PC-3 (cell line): ENCODE measurements at regions not wholly inside any gene's neighbourhood (a gene's known extent, or its start where the extent isn't known, plus 50 kb on each side); places are given as distances from the start of the nearest gene placed in this dataset.

Source experiments
- ATAC-seq: fragments of 200-7000 bp; cut with Tn5 transposase; 2 replicates; pipeline ENCODE4 v1.9.1; 2020; ENCODE audit warnings: mild to moderate bottlenecking, moderate library complexity
- BruUV-seq: library from RNA; stranded (reverse); fragments of 400-500 nt; replicated peaks from 2 replicates; lab custom pipeline; 2021; lab: Mats Ljungman, UMichigan
- CTCF ChIA-PET: fragments of 300-600 bp; sonication (Branson Sonifier 250); formaldehyde crosslinking; loops from one replicate; lab custom pipeline; 2022; ENCODE audit warnings: antibody characterized with exemption; lab: Charles Lee
- POLR2A ChIA-PET: fragments of 300-600 bp; sonication (Branson Sonifier 250); formaldehyde crosslinking; loops from one replicate; lab custom pipeline; 2022; ENCODE audit warnings: antibody characterized with exemption; ENCODE audit not compliant: unreplicated experiment; lab: Charles Lee
- DNase-seq: peaks from one replicate; pipeline ENCODE4 v3.0.0-alpha.2; 2015
- H2AFZ ChIP-seq: fragments of 300-600 bp; sonication (generic); 2 replicates; pipeline ENCODE4 v1.6.0; 2016; ENCODE audit warnings: antibody characterized with exemption, low read length
- H3F3A ChIP-seq: fragments of 300-600 bp; sonication (generic); one replicate; pipeline ENCODE4 v1.6.0; 2017; ENCODE audit warnings: antibody characterized with exemption, low read length, control low read depth, mild to moderate bottlenecking; ENCODE audit not compliant: unreplicated experiment
- H3K27ac ChIP-seq: fragments of 300-600 bp; sonication (generic); 2 replicates; pipeline ENCODE4 v1.5.1; 2016; ENCODE audit warnings: mild to moderate bottlenecking, low read length
- H3K27me3 ChIP-seq: fragments of 300-600 bp; sonication (generic); 2 replicates; pipeline ENCODE4 v1.6.1; 2016; ENCODE audit warnings: low read length, mixed read lengths
- H3K36me3 ChIP-seq: fragments of 300-600 bp; sonication (generic); 2 replicates; pipeline ENCODE4 v1.6.1; 2016; ENCODE audit warnings: low read depth, mixed run types, low read length, mixed read lengths
- H3K4me1 ChIP-seq: fragments of 300-600 bp; sonication (generic); 2 replicates; pipeline ENCODE4 v1.5.1; 2016; ENCODE audit warnings: low read length; ENCODE audit not compliant: insufficient read depth
- H3K4me2 ChIP-seq: fragments of 300-600 bp; sonication (generic); 2 replicates; pipeline ENCODE4 v1.6.0; 2016; ENCODE audit warnings: low read length
- H3K4me3 ChIP-seq: fragments of 300-600 bp; sonication (generic); 2 replicates; pipeline ENCODE4 v1.5.1; 2016; ENCODE audit warnings: mild to moderate bottlenecking, low read length, mixed read lengths
- H3K79me2 ChIP-seq: fragments of 300-600 bp; sonication (generic); 2 replicates; pipeline ENCODE4 v1.6.1; 2017; ENCODE audit warnings: low read length, mixed read lengths
- H3K9ac ChIP-seq: fragments of 300-600 bp; sonication (generic); 2 replicates; pipeline ENCODE4 v1.6.0; 2016; ENCODE audit warnings: mild to moderate bottlenecking, low read length
- H3K9me2 ChIP-seq: fragments of 300-600 bp; sonication (generic); replicated peaks from 2 replicates; pipeline ENCODE4 v1.6.1; 2016; ENCODE audit warnings: mixed run types, low read length, mixed read lengths
- H3K9me3 ChIP-seq: fragments of 300-600 bp; sonication (generic); 2 replicates; pipeline ENCODE4 v1.6.1; 2016; ENCODE audit warnings: low read length, mixed read lengths
- H4K20me1 ChIP-seq: fragments of 300-600 bp; sonication (generic); 2 replicates; pipeline ENCODE4 v1.6.1; 2016; ENCODE audit warnings: low read length, mixed read lengths
- CTCF ChIP-seq: fragments of 300-600 bp; sonication (generic); conservative IDR thresholded peaks from 2 replicates; pipeline ENCODE4 v1.5.1; 2017; ENCODE audit warnings: antibody characterized with exemption, low read depth, mild to moderate bottlenecking, low read length
- EZH2 ChIP-seq: fragments of 300-600 bp; sonication (generic); IDR thresholded peaks from one replicate; pipeline ENCODE4 v1.6.1; 2017; ENCODE audit warnings: antibody characterized with exemption, mild to moderate bottlenecking, low read length; ENCODE audit not compliant: unreplicated experiment
- EZH2phosphoT487 ChIP-seq: fragments of 300-600 bp; sonication (generic); IDR thresholded peaks from 2 replicates; pipeline ENCODE4 v1.6.1; 2018; ENCODE audit warnings: mild to moderate bottlenecking, antibody characterized with exemption, low read length, borderline replicate concordance
- intact Hi-C: fragments of 100-400 bp; cut with micrococcal nuclease; formaldehyde crosslinking; loops from 2 replicates; pipeline ENCODE4 v1.9.0; 2023

- no peak for TF ChIP-seq EZH2phosphoT487
- no peak for TF ChIP-seq EZH2
- no peak for TF ChIP-seq CTCF
- H3K36me3 ChIP-seq, result no peaks in the 10 kb centered on the region
- no peaks in the 10 kb centered on the region for H3F3A ChIP-seq
- no peak overlapping the region for H3K4me2 ChIP-seq
- intact Hi-C loops, result no loop called here
- H3K27ac ChIP-seq, result no peak overlapping the region
- no peaks in the 10 kb centered on the region for H3K79me2 ChIP-seq
- no peak for ATAC-seq
- no TSS peak for BruUV-seq
- H3K9ac ChIP-seq, result no peak overlapping the region
- no peaks in the 10 kb centered on the region for H3K27me3 ChIP-seq
- CTCF ChIA-PET, result no interaction called here
- POLR2A ChIA-PET, result no interaction called here
- H4K20me1 ChIP-seq, result no peaks in the 10 kb centered on the region
- no peaks in the 10 kb centered on the region for H3K9me2 ChIP-seq
- no peaks in the 10 kb centered on the region for H3K4me1 ChIP-seq
- no peak overlapping the region for H2AFZ ChIP-seq
- DNase-seq, result no peak
- no peaks in the 10 kb centered on the region for H3K9me3 ChIP-seq
- H3K4me3 ChIP-seq, result no peak overlapping the region
These were observed 69.7 kb upstream of the WWC2 start for GRCh38 chr4:183029365-183029764.

GRCh38 chr4:183026701-183027100 is 72.4 kb upstream of the WWC2 start:
- Histone ChIP-seq H3K27me3 (0 out of 2 replicates have a peak, but pooled peaks cover 2% of the 10 kb centered on the region), H2AFZ (no peak overlapping the region), H3K9me3 (no peaks in the 10 kb centered on the region), H3F3A (no peaks in the 10 kb centered on the region), H3K27ac (no peak overlapping the region), H3K4me1 (no peaks in the 10 kb centered on the region), H3K9me2 (no peaks in the 10 kb centered on the region), H3K4me3 (no peak overlapping the region), H3K9ac (no peak overlapping the region), H3K79me2 (no peaks in the 10 kb centered on the region), H3K4me2 (no peak overlapping the region), H4K20me1 (no peaks in the 10 kb centered on the region), H3K36me3 (no peaks in the 10 kb centered on the region)
- ChIA-PET POLR2A (no interaction called here), CTCF (no interaction called here)
- DNase-seq (no peak), ATAC-seq (no peak)
- TF ChIP-seq EZH2phosphoT487 (no peak), EZH2 (no peak), CTCF (no peak)
- intact Hi-C loops, result no loop called here
- no TSS peak for BruUV-seq

- Histone ChIP-seq H3K9ac (no peak overlapping the region), H3K4me1 (0 out of 2 replicates have a peak, but pooled peaks cover 3% of the 10 kb centered on the region), H3F3A (no peaks in the 10 kb centered on the region), H3K9me2 (no peaks in the 10 kb centered on the region), H3K27ac (no peak overlapping the region), H3K4me2 (no peak overlapping the region), H3K27me3 (0 out of 2 replicates have a peak, but pooled peaks cover 6% of the 10 kb centered on the region), H2AFZ (no peak overlapping the region), H3K36me3 (no peaks in the 10 kb centered on the region), H4K20me1 (no peaks in the 10 kb centered on the region), H3K4me3 (no peak overlapping the region), H3K79me2 (no peaks in the 10 kb centered on the region), H3K9me3 (no peaks in the 10 kb centered on the region)
- BruUV-seq, result no TSS peak
- intact Hi-C loops, result no loop called here
- ATAC-seq (no peak), DNase-seq (no peak)
- TF ChIP-seq CTCF (no peak), EZH2phosphoT487 (no peak), EZH2 (no peak)
- CTCF ChIA-PET, result no interaction called here
- POLR2A ChIA-PET, result no interaction called here
These were observed 76.4 kb upstream of the WWC2 start for GRCh38 chr4:183022617-183023016.
